Frontal cortex (tissue), 3 donors: ENCODE measurements at regions not wholly inside any gene's neighbourhood (a gene's known extent, or its start where the extent isn't known, plus 50 kb on each side); places are given as distances from the start of the nearest gene placed in this dataset.
"Not testable (repeated sequence)": the region's sequence is repeated elsewhere in the genome, so short reads cannot be mapped to it uniquely, and the experiment has no call there.

ENCODE experiments used
- DNase-seq, 2 donors: peaks; one replicate each; pipeline ENCODE4 v3.0.0; 2012; ENCODE audit warnings: low spot score in 2 of 2
- FAIRE-seq: peaks from 2 replicates; lab custom pipeline; 2012; peaks lifted over from hg19 to GRCh38; lab: Jason Lieb, UNC
- donor health status: control.
- donor health status: control.
- donor health status: control.

- no peak for FAIRE-seq
- DNase-seq: no peak
Observed at GRCh38 chrX:131862321-131862720, 160.8 kb upstream of the STK26 start.

GRCh38 chrX:131869182-131869581, 153.9 kb upstream of the STK26 start:
- DNase-seq (no peak), FAIRE-seq (no peak)

- DNase-seq: no peak
- no peak for FAIRE-seq
Observed at GRCh38 chrX:131874300-131874699, 148.8 kb upstream of the STK26 start.

- not testable (repeated sequence) for FAIRE-seq
Observed at GRCh38 chrX:131875827-131876226, 147.3 kb upstream of the STK26 start.

GRCh38 chrX:131881194-131881593, 141.9 kb upstream of the STK26 start:
- DNase-seq (no peak), FAIRE-seq (no peak)

More at GRCh38 chrX:131875827-131876226, 147.3 kb upstream of the STK26 start:
- not testable (repeated sequence) for DNase-seq

GRCh38 chrX:131885042-131885441, 138.1 kb upstream of the STK26 start:
- FAIRE-seq, DNase-seq: not testable (repeated sequence)

- not testable (repeated sequence) for DNase-seq, FAIRE-seq
Observed at GRCh38 chrX:131893857-131894256, 129.2 kb upstream of the STK26 start.

GRCh38 chrX:131894995-131895394, 128.1 kb upstream of the STK26 start:
- DNase-seq (no peak), FAIRE-seq (no peak)

- DNase-seq (no peak), FAIRE-seq (no peak)
Observed at GRCh38 chrX:131895807-131896206, 127.3 kb upstream of the STK26 start.

- FAIRE-seq (no peak), DNase-seq (no peak)
Observed at GRCh38 chrX:131901546-131901945, 121.6 kb upstream of the STK26 start.

GRCh38 chrX:131907488-131908314, 115.4 kb upstream of the STK26 start:
- DNase-seq: no peak
- FAIRE-seq: no peak

- no peak for FAIRE-seq
- DNase-seq: no peak
Observed at GRCh38 chrX:131910586-131910985, 112.5 kb upstream of the STK26 start.

GRCh38 chrX:131915488-131915887, 107.6 kb upstream of the STK26 start:
- DNase-seq: no peak
- FAIRE-seq: no peak

GRCh38 chrX:131917588-131917987, 105.5 kb upstream of the STK26 start:
- FAIRE-seq (no peak), DNase-seq (no peak)

- FAIRE-seq (no peak), DNase-seq (no peak)
Observed at GRCh38 chrX:131918839-131919238, 104.3 kb upstream of the STK26 start.

GRCh38 chrX:131923614-131924250, 99.4 kb upstream of the STK26 start:
- no peak for FAIRE-seq

GRCh38 chrX:131938749-131939148, 84.4 kb upstream of the STK26 start:
- no peak for FAIRE-seq

More at GRCh38 chrX:131923614-131924250, 99.4 kb upstream of the STK26 start:
- DNase-seq: no peak

GRCh38 chrX:131942034-131942433, 81.1 kb upstream of the STK26 start:
- FAIRE-seq (no peak), DNase-seq (no peak)

More at GRCh38 chrX:131938749-131939148, 84.4 kb upstream of the STK26 start:
- DNase-seq: no peak

GRCh38 chrX:131944936-131945902, 77.9 kb upstream of the STK26 start:
- DNase-seq: no peak
- no peak for FAIRE-seq

GRCh38 chrX:131951166-131951565, 71.9 kb upstream of the STK26 start:
- DNase-seq (no peak), FAIRE-seq (no peak)
